CD4-positive, alpha-beta T cell (primary cell): ENCODE measurements at regions not wholly inside any gene's neighbourhood (a gene's known extent, or its start where the extent isn't known, plus 50 kb on each side); places are given as distances from the start of the nearest gene placed in this dataset.

ENCODE experiments used
- ATAC-seq: fragments of 200-7000 bp; cut with Tn5 transposase; one replicate; pipeline ENCODE4 v1.10.0; 2022; ENCODE audit warnings: mild to moderate bottlenecking; ENCODE audit not compliant: poor library complexity
- CTCF ChIA-PET: fragments of 350-600 bp; sonication (Branson Sonifier 250); formaldehyde crosslinking; loops from one replicate; lab custom pipeline; 2021; ENCODE audit warnings: antibody characterized with exemption, inconsistent platforms; lab: Charles Lee
- POLR2A ChIA-PET: fragments of 350-600 bp; sonication (Branson Sonifier 250); formaldehyde crosslinking; loops from one replicate; lab custom pipeline; 2021; ENCODE audit warnings: antibody characterized with exemption, inconsistent platforms; lab: Charles Lee
- DNase-seq, 14 experiments: peaks; one replicate each; pipeline ENCODE4 v3.0.0-alpha.2; 2013 to 2020; ENCODE audit warnings: mixed read lengths in 2 of 14
- H3K27ac ChIP-seq, 2 donors: one replicate each; pipeline versions ENCODE4 v1.5.1 to v1.7.0; 2013; ENCODE audit warnings: low read length in 2 of 2, low read depth in 1 of 2, mild to moderate bottlenecking in 1 of 2
- H3K27me3 ChIP-seq, 2 experiments: 1 replicate in 1 of 2; 2 replicates in 1 of 2; pipeline versions ENCODE4 v1.6.1 to v1.7.0; 2013; ENCODE audit warnings: low read length in 2 of 2, control low read depth in 1 of 2, mild to moderate bottlenecking in 1 of 2, moderate library complexity in 1 of 2; ENCODE audit not compliant: insufficient read depth in 2 of 2, control insufficient read depth in 1 of 2
- H3K36me3 ChIP-seq: one replicate; pipeline ENCODE4 v1.6.1; 2013; ENCODE audit warnings: low read length, control low read depth; ENCODE audit not compliant: insufficient read depth
- H3K4me1 ChIP-seq: one replicate; pipeline ENCODE4 v1.6.1; 2013; ENCODE audit warnings: low read length, control low read depth; ENCODE audit not compliant: insufficient read depth
- H3K4me3 ChIP-seq: one replicate; pipeline ENCODE4 v1.5.1; 2013; ENCODE audit warnings: mild to moderate bottlenecking, low read length, moderate library complexity
- H3K9me3 ChIP-seq, 2 experiments: 1 replicate in 1 of 2; 2 replicates in 1 of 2; pipeline versions ENCODE4 v1.6.1 to v1.7.0; 2013; ENCODE audit warnings: low read length in 2 of 2, mild to moderate bottlenecking in 2 of 2, control low read depth in 1 of 2, moderate library complexity in 1 of 2; ENCODE audit not compliant: control insufficient read depth in 1 of 2, insufficient read depth in 1 of 2
- H3K27ac Mint-ChIP-seq: one replicate; pipeline ENCODE4 v1.8.0; 2020; ENCODE audit warnings: mixed read lengths
- H3K27me3 Mint-ChIP-seq: one replicate; pipeline ENCODE4 v1.8.0; 2021; ENCODE audit warnings: mixed read lengths
- H3K36me3 Mint-ChIP-seq: one replicate; pipeline ENCODE4 v1.8.0; 2021; ENCODE audit warnings: low read depth, mixed read lengths
- H3K4me1 Mint-ChIP-seq: one replicate; pipeline ENCODE4 v1.8.0; 2021; ENCODE audit warnings: low read depth, mixed read lengths
- H3K4me3 Mint-ChIP-seq: one replicate; pipeline ENCODE4 v1.8.0; 2020; ENCODE audit warnings: mild to moderate bottlenecking, mixed read lengths
- H3K9me3 Mint-ChIP-seq: one replicate; pipeline ENCODE4 v1.8.0; 2020; ENCODE audit warnings: mixed read lengths
- CTCF ChIP-seq: fragments of 200-600 bp; IDR thresholded peaks from one replicate; pipeline ENCODE4 v1.8.0; 2022; ENCODE audit warnings: antibody characterized with exemption, mild to moderate bottlenecking
- intact Hi-C, 2 experiments: fragments of 100-400 bp; cut with DNase I in 1 of 2; cut with micrococcal nuclease in 1 of 2; formaldehyde crosslinking; loops; one replicate each; pipeline versions ENCODE4 v1.15.1 to v1.9.0; 2023 to 2025; cut with DNase I, micrococcal nuclease

- H3K9me3 Mint-ChIP-seq, result peaks cover 16% of the 10 kb centered on the region
- intact Hi-C loops, result no loop called here
- Histone ChIP-seq H3K4me1 (no peaks in the 10 kb centered on the region), H3K4me3 (no peak overlapping the region), H3K36me3 (no peaks in the 10 kb centered on the region), H3K9me3 (peaks cover 13 to 23% of the 10 kb centered on the region in 2 experiments), H3K27ac (no peak overlapping the region), H3K27me3 (no peaks in the 10 kb centered on the region)
- H3K27me3 Mint-ChIP-seq, result peaks cover 10% of the 10 kb centered on the region
- no peak for TF ChIP-seq CTCF
- POLR2A ChIA-PET, result no interaction called here
- H3K36me3 Mint-ChIP-seq, result no peaks in the 10 kb centered on the region
- ATAC-seq, result no peak
- no peaks in the 10 kb centered on the region for H3K4me1 Mint-ChIP-seq
- CTCF ChIA-PET, result no interaction called here
- H3K4me3 Mint-ChIP-seq, result no peak overlapping the region
- no peak for DNase-seq
- H3K27ac Mint-ChIP-seq, result no peak overlapping the region
These were observed 207.2 kb downstream of the CD109 start for GRCh38 chr6:73903155-73903554.

GRCh38 chr6:73901986-73902385 is 206.0 kb downstream of the CD109 start:
- CTCF ChIA-PET, result no interaction called here
- Histone ChIP-seq H3K4me1 (no peaks in the 10 kb centered on the region), H3K27ac (no peak overlapping the region), H3K9me3 (peaks cover 13 to 23% of the 10 kb centered on the region in 2 experiments), H3K36me3 (no peaks in the 10 kb centered on the region), H3K4me3 (no peak overlapping the region), H3K27me3 (no peaks in the 10 kb centered on the region)
- Mint-ChIP-seq H3K27ac (no peak overlapping the region), H3K4me1 (no peaks in the 10 kb centered on the region), H3K27me3 (peaks cover 13% of the 10 kb centered on the region), H3K4me3 (no peak overlapping the region), H3K9me3 (peaks cover 16% of the 10 kb centered on the region), H3K36me3 (no peaks in the 10 kb centered on the region)
- DNase-seq, result no peak
- intact Hi-C loops, result no loop called here
- TF ChIP-seq CTCF, result no peak
- POLR2A ChIA-PET, result no interaction called here
- ATAC-seq, result no peak

- Histone ChIP-seq H3K36me3 (no peaks in the 10 kb centered on the region), H3K27ac (no peak overlapping the region), H3K4me1 (no peaks in the 10 kb centered on the region), H3K9me3 (peaks cover 13 to 23% of the 10 kb centered on the region in 2 experiments), H3K4me3 (no peak overlapping the region), H3K27me3 (no peaks in the 10 kb centered on the region)
- Mint-ChIP-seq H3K4me3 (no peak overlapping the region), H3K36me3 (no peaks in the 10 kb centered on the region), H3K9me3 (peaks cover 16% of the 10 kb centered on the region), H3K27me3 (peaks cover 16% of the 10 kb centered on the region), H3K27ac (no peak overlapping the region), H3K4me1 (no peaks in the 10 kb centered on the region)
- intact Hi-C loops, result no loop called here
- CTCF ChIA-PET, result no interaction called here
- ATAC-seq, result no peak
- POLR2A ChIA-PET, result no interaction called here
- no peak for TF ChIP-seq CTCF
- no peak for DNase-seq
These were observed 205.3 kb downstream of the CD109 start for GRCh38 chr6:73901311-73901710.
